ENCODE measurements at regions not wholly inside any gene's neighbourhood (a gene's known extent, or its start where the extent isn't known, plus 50 kb on each side); places are given as distances from the start of the nearest gene placed in this dataset.
"Not testable (repeated sequence)": the region's sequence is repeated elsewhere in the genome, so short reads cannot be mapped to it uniquely, and the experiment has no call there.

DNA sequence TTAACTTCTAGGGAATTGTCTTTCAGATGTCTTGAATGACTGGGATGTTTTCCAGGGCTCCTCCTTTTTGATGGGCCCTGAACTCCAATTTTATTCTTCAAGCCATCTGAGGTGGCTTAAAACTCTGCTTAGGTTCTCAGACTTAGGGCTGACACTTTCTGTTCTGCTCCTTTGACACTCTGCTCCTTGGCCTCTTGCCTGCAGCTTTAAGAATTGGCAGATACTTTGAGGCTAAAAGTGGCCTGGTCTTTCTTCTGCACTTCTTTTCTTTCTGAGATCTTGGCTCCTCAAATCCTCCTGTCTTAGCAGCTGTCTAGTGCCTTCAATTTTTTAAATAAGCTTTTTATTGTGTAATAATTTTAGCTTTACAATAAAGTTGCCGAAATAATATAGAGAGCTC is 294.6 kb downstream of the RPS6KC1 start:
- no peaks in the 10 kb centered on the region for H3K9me2 ChIP-seq (replicated peaks; ENCODE audit: insufficient read depth, low read length)
- no peaks in the 10 kb centered on the region for H3K36me3 ChIP-seq (replicated peaks; ENCODE audit: insufficient read depth, low read length)
- H3K4me1 ChIP-seq (ENCODE audit: low read length) = no peaks in the 10 kb centered on the region
- H3K4me3 ChIP-seq (ENCODE audit: low read length) = no peak overlapping the region
- TF ChIP-seq EZH2 (optimal IDR thresholded peaks at IDR 0.05; ENCODE audit: low read depth, low read length) (no peak), EZH2phosphoT487 (IDR thresholded peaks at IDR 0.05; ENCODE audit: low read length) (no peak)
- TF ChIP-seq, protein P1, sequence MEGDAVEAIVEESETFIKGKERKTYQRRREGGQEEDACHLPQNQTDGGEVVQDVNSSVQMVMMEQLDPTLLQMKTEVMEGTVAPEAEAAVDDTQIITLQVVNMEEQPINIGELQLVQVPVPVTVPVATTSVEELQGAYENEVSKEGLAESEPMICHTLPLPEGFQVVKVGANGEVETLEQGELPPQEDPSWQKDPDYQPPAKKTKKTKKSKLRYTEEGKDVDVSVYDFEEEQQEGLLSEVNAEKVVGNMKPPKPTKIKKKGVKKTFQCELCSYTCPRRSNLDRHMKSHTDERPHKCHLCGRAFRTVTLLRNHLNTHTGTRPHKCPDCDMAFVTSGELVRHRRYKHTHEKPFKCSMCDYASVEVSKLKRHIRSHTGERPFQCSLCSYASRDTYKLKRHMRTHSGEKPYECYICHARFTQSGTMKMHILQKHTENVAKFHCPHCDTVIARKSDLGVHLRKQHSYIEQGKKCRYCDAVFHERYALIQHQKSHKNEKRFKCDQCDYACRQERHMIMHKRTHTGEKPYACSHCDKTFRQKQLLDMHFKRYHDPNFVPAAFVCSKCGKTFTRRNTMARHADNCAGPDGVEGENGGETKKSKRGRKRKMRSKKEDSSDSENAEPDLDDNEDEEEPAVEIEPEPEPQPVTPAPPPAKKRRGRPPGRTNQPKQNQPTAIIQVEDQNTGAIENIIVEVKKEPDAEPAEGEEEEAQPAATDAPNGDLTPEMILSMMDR (IDR thresholded peaks at IDR 0.05; ENCODE audit: low read length) = no peak
- no peak overlapping the region for H3K9ac ChIP-seq (ENCODE audit: low read length)
- no peak overlapping the region for H2AFZ ChIP-seq (ENCODE audit: low read length)
- H3K27me3 ChIP-seq (replicated peaks; ENCODE audit: insufficient read depth, low read length) = no peaks in the 10 kb centered on the region
- no peaks in the 10 kb centered on the region for H3K79me2 ChIP-seq (ENCODE audit: low read length)
- no peak overlapping the region for H3K27ac ChIP-seq (ENCODE audit: low read length)
- H3K9me3 ChIP-seq (replicated peaks; ENCODE audit: insufficient read depth, low read length) = no peaks in the 10 kb centered on the region
- no peaks in the 10 kb centered on the region for H4K20me1 ChIP-seq (ENCODE audit: insufficient read depth, low read length)
- no peak overlapping the region for H3K4me2 ChIP-seq (ENCODE audit: low read depth, low read length)
- H3F3A ChIP-seq (ENCODE audit: insufficient read depth, low read length) = no peaks in the 10 kb centered on the region
- DNase-seq = no peak

DNA sequence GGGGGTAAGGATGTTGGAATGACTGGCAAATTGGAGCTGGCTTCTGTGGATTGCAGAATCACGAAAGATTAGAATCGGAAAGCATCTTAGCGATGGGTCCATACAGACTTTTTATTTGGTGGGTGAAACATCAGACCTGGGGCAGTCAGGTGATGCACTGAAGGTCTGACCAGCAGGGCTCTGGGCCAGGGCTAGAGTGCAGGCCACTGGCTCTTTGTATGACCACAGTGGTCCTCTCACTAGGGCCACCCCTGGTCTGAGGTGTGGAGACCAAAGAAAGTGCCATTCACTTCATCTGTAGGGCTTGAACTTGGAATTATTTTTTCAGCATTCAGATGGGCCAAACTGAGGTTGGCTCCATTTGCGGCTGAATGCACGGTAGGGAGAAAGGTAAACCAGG is 306.4 kb downstream of the RPS6KC1 start:
- Histone ChIP-seq H3K4me3 (ENCODE audit: low read length) (no peak overlapping the region), H3K4me2 (ENCODE audit: low read depth, low read length) (no peak overlapping the region), H3K27ac (ENCODE audit: low read length) (no peak overlapping the region), H3K9me3 (replicated peaks; ENCODE audit: insufficient read depth, low read length) (no peaks in the 10 kb centered on the region), H3F3A (ENCODE audit: insufficient read depth, low read length) (no peaks in the 10 kb centered on the region), H3K27me3 (replicated peaks; ENCODE audit: insufficient read depth, low read length) (no peaks in the 10 kb centered on the region), H3K9ac (ENCODE audit: low read length) (no peak overlapping the region), H3K79me2 (ENCODE audit: low read length) (no peaks in the 10 kb centered on the region), H2AFZ (ENCODE audit: low read length) (no peak overlapping the region), H3K4me1 (ENCODE audit: low read length) (no peaks in the 10 kb centered on the region), H3K36me3 (replicated peaks; ENCODE audit: insufficient read depth, low read length) (no peaks in the 10 kb centered on the region), H3K9me2 (replicated peaks; ENCODE audit: insufficient read depth, low read length) (no peaks in the 10 kb centered on the region), H4K20me1 (ENCODE audit: insufficient read depth, low read length) (no peaks in the 10 kb centered on the region)
- no peak for TF ChIP-seq EZH2 (optimal IDR thresholded peaks at IDR 0.05; ENCODE audit: low read depth, low read length)
- no peak for TF ChIP-seq EZH2phosphoT487 (IDR thresholded peaks at IDR 0.05; ENCODE audit: low read length)
- TF ChIP-seq, protein P1 (IDR thresholded peaks at IDR 0.05; ENCODE audit: low read length) = no peak
- DNase-seq = no peak

DNA sequence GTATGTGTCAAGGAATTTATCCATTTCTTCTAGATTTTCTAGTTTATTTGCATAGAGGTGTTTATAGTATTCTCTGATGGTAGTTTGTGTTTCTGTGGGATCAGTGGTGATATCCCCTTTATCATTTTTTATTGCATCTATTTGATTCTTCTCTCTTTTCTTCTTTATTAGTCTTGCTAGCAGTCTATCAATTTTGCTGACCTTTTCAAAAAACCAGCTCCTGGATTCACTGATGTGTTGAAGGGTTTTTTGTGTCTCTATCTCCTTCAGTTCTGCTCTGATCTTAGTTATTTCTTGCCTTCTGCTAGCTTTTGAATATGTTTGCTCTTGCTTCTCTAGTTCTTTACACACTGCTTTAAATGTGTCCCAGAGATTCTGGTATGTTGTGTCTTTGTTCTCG is 307.3 kb downstream of the RPS6KC1 start:
- H3F3A ChIP-seq (ENCODE audit: insufficient read depth, low read length); DNase-seq; H3K36me3 ChIP-seq (replicated peaks; ENCODE audit: insufficient read depth, low read length): not testable (repeated sequence)

DNA sequence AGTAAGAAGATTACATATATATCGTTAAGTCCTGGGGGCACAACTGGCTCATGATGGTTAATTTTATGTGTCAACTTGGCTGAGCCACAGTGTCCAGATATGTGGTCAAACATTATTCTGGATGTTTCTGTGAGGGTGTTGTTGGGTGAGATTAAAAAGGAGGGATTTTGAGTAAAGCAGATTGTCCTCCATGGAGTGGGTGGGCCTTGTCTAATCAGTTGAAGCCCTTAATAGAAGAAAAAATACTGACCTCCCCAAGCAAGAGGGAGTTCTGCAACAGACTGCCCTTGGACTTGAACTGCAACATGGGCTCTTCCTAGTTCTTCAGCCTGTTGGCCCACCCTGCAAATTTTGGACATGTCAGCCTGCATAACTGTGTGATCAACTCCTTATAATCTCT is 311.6 kb downstream of the RPS6KC1 start:
- H3K4me2 ChIP-seq (ENCODE audit: low read depth, low read length) = no peak overlapping the region
- no peak overlapping the region for H2AFZ ChIP-seq (ENCODE audit: low read length)
- H3K79me2 ChIP-seq (ENCODE audit: low read length) = no peaks in the 10 kb centered on the region
- no peaks in the 10 kb centered on the region for H3F3A ChIP-seq (ENCODE audit: insufficient read depth, low read length)
- no peak overlapping the region for H3K4me3 ChIP-seq (ENCODE audit: low read length)
- no peaks in the 10 kb centered on the region for H3K27me3 ChIP-seq (replicated peaks; ENCODE audit: insufficient read depth, low read length)
- no peaks in the 10 kb centered on the region for H3K36me3 ChIP-seq (replicated peaks; ENCODE audit: insufficient read depth, low read length)
- no peaks in the 10 kb centered on the region for H3K9me2 ChIP-seq (replicated peaks; ENCODE audit: insufficient read depth, low read length)
- no peaks in the 10 kb centered on the region for H3K9me3 ChIP-seq (replicated peaks; ENCODE audit: insufficient read depth, low read length)
- H4K20me1 ChIP-seq (ENCODE audit: insufficient read depth, low read length) = no peaks in the 10 kb centered on the region
- no peaks in the 10 kb centered on the region for H3K4me1 ChIP-seq (ENCODE audit: low read length)
- no peak overlapping the region for H3K9ac ChIP-seq (ENCODE audit: low read length)
- TF ChIP-seq EZH2 (optimal IDR thresholded peaks at IDR 0.05; ENCODE audit: low read depth, low read length) (no peak), EZH2phosphoT487 (IDR thresholded peaks at IDR 0.05; ENCODE audit: low read length) (no peak)
- TF ChIP-seq, protein P1 (IDR thresholded peaks at IDR 0.05; ENCODE audit: low read length) = no peak
- no peak for DNase-seq
- H3K27ac ChIP-seq (ENCODE audit: low read length) = no peak overlapping the region

More for the DNA sequence above, 307.3 kb downstream of the RPS6KC1 start:
- H3K27me3 ChIP-seq (replicated peaks; ENCODE audit: insufficient read depth, low read length); H3K9me3 ChIP-seq (replicated peaks; ENCODE audit: insufficient read depth, low read length); H3K4me2 ChIP-seq (ENCODE audit: low read depth, low read length); H3K27ac ChIP-seq (ENCODE audit: low read length); H3K9me2 ChIP-seq (replicated peaks; ENCODE audit: insufficient read depth, low read length); H4K20me1 ChIP-seq (ENCODE audit: insufficient read depth, low read length); H3K4me3 ChIP-seq (ENCODE audit: low read length); H2AFZ ChIP-seq (ENCODE audit: low read length); H3K4me1 ChIP-seq (ENCODE audit: low read length); H3K9ac ChIP-seq (ENCODE audit: low read length); H3K79me2 ChIP-seq (ENCODE audit: low read length): not testable (repeated sequence)

Measured in MM.1S (cell line).